22Rv1 (cell line): ENCODE measurements at regions not wholly inside any gene's neighbourhood (a gene's known extent, or its start where the extent isn't known, plus 50 kb on each side); places are given as distances from the start of the nearest gene placed in this dataset.

Experiments used
- ZFX ChIP-seq: fragments of 450-650 bp; IDR thresholded peaks from 2 replicates; pipeline ENCODE4 v1.6.1; 2017; ENCODE audit warnings: antibody characterized with exemption, borderline replicate concordance
- TF ChIP-seq, protein P1 (sequence below): fragments of 450-650 bp; IDR thresholded peaks from 2 replicates; pipeline ENCODE4 v1.5.1; 2017; ENCODE audit warnings: mild to moderate bottlenecking

DNA sequence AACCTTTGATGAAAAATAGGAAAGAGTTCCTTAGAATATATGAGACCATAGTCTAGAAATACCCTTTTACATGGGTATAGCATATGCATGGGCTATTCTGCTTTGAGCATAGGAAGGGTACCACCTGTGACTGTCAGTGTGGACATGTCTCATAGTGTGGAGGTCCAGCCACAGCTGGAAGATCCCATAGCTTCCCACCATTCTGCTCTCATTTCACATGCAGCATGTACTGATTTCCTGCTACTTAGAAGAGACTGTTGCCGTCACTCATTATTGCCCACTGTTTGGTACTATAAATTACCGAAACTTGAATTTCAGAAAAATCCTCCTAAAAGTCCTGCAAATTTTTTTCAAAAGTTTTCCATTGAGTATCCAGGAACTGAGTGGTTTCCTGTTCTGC, 477.8 kb upstream of the DAB2 start:
- no peak for TF ChIP-seq ZFX
- TF ChIP-seq, protein P1, sequence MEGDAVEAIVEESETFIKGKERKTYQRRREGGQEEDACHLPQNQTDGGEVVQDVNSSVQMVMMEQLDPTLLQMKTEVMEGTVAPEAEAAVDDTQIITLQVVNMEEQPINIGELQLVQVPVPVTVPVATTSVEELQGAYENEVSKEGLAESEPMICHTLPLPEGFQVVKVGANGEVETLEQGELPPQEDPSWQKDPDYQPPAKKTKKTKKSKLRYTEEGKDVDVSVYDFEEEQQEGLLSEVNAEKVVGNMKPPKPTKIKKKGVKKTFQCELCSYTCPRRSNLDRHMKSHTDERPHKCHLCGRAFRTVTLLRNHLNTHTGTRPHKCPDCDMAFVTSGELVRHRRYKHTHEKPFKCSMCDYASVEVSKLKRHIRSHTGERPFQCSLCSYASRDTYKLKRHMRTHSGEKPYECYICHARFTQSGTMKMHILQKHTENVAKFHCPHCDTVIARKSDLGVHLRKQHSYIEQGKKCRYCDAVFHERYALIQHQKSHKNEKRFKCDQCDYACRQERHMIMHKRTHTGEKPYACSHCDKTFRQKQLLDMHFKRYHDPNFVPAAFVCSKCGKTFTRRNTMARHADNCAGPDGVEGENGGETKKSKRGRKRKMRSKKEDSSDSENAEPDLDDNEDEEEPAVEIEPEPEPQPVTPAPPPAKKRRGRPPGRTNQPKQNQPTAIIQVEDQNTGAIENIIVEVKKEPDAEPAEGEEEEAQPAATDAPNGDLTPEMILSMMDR: no peak
